Panc1 (cell line): ENCODE measurements at regions not wholly inside any gene's neighbourhood (a gene's known extent, or its start where the extent isn't known, plus 50 kb on each side); places are given as distances from the start of the nearest gene placed in this dataset.

Experiments used
- ATAC-seq: fragments of 200-7000 bp; cut with Tn5 transposase; 2 replicates; pipeline ENCODE4 v1.9.1; 2020; ENCODE audit warnings: mild to moderate bottlenecking, moderate library complexity
- BruUV-seq: library from RNA; stranded (reverse); fragments of 400-500 nt; replicated peaks from 2 replicates; lab custom pipeline; 2021; lab: Mats Ljungman, UMichigan
- CTCF ChIA-PET: fragments of 300-600 bp; sonication (Branson Sonifier 250); formaldehyde crosslinking; loops from one replicate; lab custom pipeline; 2022; ENCODE audit warnings: antibody characterized with exemption; lab: Charles Lee
- POLR2A ChIA-PET: fragments of 300-600 bp; sonication (Branson Sonifier 250); formaldehyde crosslinking; loops from one replicate; lab custom pipeline; 2022; ENCODE audit warnings: antibody characterized with exemption; lab: Charles Lee
- DNase-seq: peaks from one replicate; pipeline ENCODE4 v3.0.0-alpha.2; 2010; ENCODE audit warnings: low read depth, low spot score
- H3K27ac ChIP-seq: 2 replicates; pipeline ENCODE4 v1.5.1; 2011; ENCODE audit warnings: mild to moderate bottlenecking, low read length, inconsistent platforms
- H3K27me3 ChIP-seq: fragments of 200-500 bp; sonication (Bioruptor generic); 2 replicates; pipeline ENCODE4 v1.6.0; 2014; ENCODE audit warnings: low read length, inconsistent platforms; ENCODE audit not compliant: control insufficient read depth, insufficient read depth
- H3K36me3 ChIP-seq: fragments of 200-500 bp; sonication (Bioruptor generic); 2 replicates; pipeline ENCODE4 v1.5.1; 2014; ENCODE audit warnings: inconsistent platforms, mild to moderate bottlenecking, low read length, moderate library complexity; ENCODE audit not compliant: control insufficient read depth, insufficient read depth
- H3K4me1 ChIP-seq: 2 replicates; pipeline ENCODE4 v1.5.1; 2011; ENCODE audit warnings: inconsistent platforms, mild to moderate bottlenecking, low read length, moderate library complexity; ENCODE audit not compliant: control insufficient read depth, insufficient read depth
- H3K4me3 ChIP-seq, 2 experiments: 2 replicates each; pipeline ENCODE4 v1.5.1; 2011 to 2012; ENCODE audit warnings: low read depth in 2 of 2, low read length in 2 of 2, mild to moderate bottlenecking in 2 of 2, inconsistent platforms in 1 of 2, moderate library complexity in 1 of 2
- H3K9me3 ChIP-seq: fragments of 200-500 bp; sonication (Bioruptor generic); 2 replicates; pipeline ENCODE4 v1.5.1; 2014; ENCODE audit warnings: low read depth, mild to moderate bottlenecking, inconsistent platforms, low read length, moderate library complexity; ENCODE audit not compliant: control insufficient read depth, insufficient read depth
- POLR2AphosphoS5 ChIP-seq: IDR thresholded peaks from 2 replicates; pipeline ENCODE4 v1.6.1; 2012; ENCODE audit warnings: mild to moderate bottlenecking, low read depth, low read length, moderate library complexity
- SIN3A ChIP-seq: IDR thresholded peaks from 2 replicates; pipeline ENCODE4 v1.6.1; 2012; ENCODE audit warnings: low read depth, mild to moderate bottlenecking, low read length, moderate library complexity, borderline replicate concordance; ENCODE audit not compliant: insufficient read depth
- TCF7L2 ChIP-seq: IDR thresholded peaks from 2 replicates; pipeline ENCODE4 v1.6.1; 2011; ENCODE audit warnings: mild to moderate bottlenecking, low read depth, low read length, inconsistent platforms
- in situ Hi-C: cut with HindIII; loops from 2 replicates; pipeline ENCODE4 v1.10.0; 2016; ENCODE audit warnings: low sequenced_read_pairs, low pct_unique_long_range_greater_than_20kb
- intact Hi-C: fragments of 100-400 bp; cut with micrococcal nuclease; formaldehyde crosslinking; loops from one replicate; pipeline ENCODE4 v1.10.0; 2022; ENCODE audit not compliant: unreplicated experiment
- TF ChIP-seq, protein P1 (sequence below), 2 experiments: IDR thresholded peaks; 2 replicates each; pipeline ENCODE4 v1.6.1; 2011 to 2012; ENCODE audit warnings: low read depth in 2 of 2, control low read depth in 1 of 2, low read length in 1 of 2, mild to moderate bottlenecking in 1 of 2, moderate library complexity in 1 of 2; ENCODE audit not compliant: insufficient read depth in 1 of 2
- TF ChIP-seq, protein P2 (sequence below): fragments of 450-650 bp; IDR thresholded peaks from 2 replicates; pipeline ENCODE4 v1.5.1; 2017; ENCODE audit warnings: mild to moderate bottlenecking

DNA sequence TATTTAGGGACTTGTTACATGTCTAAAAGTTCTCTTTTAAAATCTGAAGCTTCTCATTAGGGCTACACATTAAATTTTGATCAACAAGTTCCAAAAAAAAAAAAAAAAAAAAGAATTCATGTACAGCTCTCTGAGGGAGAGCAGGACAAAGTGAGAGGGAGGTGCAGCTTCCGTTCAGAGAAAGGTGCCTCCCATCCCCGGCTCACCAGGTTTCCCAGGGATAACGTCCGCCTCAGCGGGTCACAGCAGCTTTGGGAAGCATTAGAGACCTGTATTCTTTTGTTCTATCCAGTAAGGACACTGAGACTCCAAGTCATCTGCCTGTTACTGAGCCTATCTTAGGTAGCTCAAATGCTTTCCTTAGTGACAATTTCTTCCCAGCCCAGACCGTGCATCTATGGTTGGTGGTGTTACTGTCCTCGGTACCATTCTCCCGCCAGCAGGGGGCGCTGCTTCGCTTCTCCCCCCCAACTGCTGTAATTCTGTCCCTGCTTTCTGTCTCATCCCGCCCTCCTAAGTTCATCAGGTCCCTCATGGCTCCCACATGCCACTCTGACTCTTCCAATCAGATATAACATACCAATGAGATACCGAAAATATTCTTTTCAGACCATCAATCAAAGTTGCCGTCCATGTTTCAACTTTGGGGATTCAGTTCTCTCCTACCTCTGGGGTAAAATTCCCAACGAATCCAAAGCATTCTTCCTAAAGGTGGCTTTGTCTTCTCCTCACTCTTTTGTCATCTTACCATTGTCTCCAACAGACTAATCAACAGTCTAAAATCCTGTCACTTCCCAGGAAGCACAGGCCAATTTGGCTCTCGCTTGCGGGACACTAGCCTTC is 466.5 kb downstream of the METTL4 start:
- H3K27ac ChIP-seq, result no peak overlapping the region
- TF ChIP-seq SIN3A, result no peak
- TF ChIP-seq, protein P1, sequence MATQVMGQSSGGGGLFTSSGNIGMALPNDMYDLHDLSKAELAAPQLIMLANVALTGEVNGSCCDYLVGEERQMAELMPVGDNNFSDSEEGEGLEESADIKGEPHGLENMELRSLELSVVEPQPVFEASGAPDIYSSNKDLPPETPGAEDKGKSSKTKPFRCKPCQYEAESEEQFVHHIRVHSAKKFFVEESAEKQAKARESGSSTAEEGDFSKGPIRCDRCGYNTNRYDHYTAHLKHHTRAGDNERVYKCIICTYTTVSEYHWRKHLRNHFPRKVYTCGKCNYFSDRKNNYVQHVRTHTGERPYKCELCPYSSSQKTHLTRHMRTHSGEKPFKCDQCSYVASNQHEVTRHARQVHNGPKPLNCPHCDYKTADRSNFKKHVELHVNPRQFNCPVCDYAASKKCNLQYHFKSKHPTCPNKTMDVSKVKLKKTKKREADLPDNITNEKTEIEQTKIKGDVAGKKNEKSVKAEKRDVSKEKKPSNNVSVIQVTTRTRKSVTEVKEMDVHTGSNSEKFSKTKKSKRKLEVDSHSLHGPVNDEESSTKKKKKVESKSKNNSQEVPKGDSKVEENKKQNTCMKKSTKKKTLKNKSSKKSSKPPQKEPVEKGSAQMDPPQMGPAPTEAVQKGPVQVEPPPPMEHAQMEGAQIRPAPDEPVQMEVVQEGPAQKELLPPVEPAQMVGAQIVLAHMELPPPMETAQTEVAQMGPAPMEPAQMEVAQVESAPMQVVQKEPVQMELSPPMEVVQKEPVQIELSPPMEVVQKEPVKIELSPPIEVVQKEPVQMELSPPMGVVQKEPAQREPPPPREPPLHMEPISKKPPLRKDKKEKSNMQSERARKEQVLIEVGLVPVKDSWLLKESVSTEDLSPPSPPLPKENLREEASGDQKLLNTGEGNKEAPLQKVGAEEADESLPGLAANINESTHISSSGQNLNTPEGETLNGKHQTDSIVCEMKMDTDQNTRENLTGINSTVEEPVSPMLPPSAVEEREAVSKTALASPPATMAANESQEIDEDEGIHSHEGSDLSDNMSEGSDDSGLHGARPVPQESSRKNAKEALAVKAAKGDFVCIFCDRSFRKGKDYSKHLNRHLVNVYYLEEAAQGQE (IDR thresholded peaks at IDR 0.05; ENCODE audit: insufficient read depth in 1 of 2, low read depth in 2 of 2, low read length in 1 of 2), result no peak
- TF ChIP-seq, protein P2, sequence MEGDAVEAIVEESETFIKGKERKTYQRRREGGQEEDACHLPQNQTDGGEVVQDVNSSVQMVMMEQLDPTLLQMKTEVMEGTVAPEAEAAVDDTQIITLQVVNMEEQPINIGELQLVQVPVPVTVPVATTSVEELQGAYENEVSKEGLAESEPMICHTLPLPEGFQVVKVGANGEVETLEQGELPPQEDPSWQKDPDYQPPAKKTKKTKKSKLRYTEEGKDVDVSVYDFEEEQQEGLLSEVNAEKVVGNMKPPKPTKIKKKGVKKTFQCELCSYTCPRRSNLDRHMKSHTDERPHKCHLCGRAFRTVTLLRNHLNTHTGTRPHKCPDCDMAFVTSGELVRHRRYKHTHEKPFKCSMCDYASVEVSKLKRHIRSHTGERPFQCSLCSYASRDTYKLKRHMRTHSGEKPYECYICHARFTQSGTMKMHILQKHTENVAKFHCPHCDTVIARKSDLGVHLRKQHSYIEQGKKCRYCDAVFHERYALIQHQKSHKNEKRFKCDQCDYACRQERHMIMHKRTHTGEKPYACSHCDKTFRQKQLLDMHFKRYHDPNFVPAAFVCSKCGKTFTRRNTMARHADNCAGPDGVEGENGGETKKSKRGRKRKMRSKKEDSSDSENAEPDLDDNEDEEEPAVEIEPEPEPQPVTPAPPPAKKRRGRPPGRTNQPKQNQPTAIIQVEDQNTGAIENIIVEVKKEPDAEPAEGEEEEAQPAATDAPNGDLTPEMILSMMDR, result peak; percentile 70
- POLR2A ChIA-PET, result no interaction called here
- in situ Hi-C loops (no loop called here), intact Hi-C loops (loop anchor here (5.0 kb wide), 1 partner anchor 117 kb away; no protein-coding TSS in a partner anchor)
- no TSS peak for BruUV-seq
- H3K36me3 ChIP-seq, result no peaks in the 10 kb centered on the region
- ATAC-seq (peak; percentile 70; the same call in 1 of the 2 replicates), DNase-seq (peak; percentile 27)
- no peak overlapping the region for H3K4me3 ChIP-seq
- H3K9me3 ChIP-seq, result no peaks in the 10 kb centered on the region
- CTCF ChIA-PET, result interaction anchor here (0.9 to 1.2 kb wide), 2 partner anchors 16 to 437 kb away, joined by 3 to 4 read pairs; no protein-coding TSS in a partner anchor
- H3K4me1 ChIP-seq, result no peaks in the 10 kb centered on the region
- no peaks in the 10 kb centered on the region for H3K27me3 ChIP-seq

DNA sequence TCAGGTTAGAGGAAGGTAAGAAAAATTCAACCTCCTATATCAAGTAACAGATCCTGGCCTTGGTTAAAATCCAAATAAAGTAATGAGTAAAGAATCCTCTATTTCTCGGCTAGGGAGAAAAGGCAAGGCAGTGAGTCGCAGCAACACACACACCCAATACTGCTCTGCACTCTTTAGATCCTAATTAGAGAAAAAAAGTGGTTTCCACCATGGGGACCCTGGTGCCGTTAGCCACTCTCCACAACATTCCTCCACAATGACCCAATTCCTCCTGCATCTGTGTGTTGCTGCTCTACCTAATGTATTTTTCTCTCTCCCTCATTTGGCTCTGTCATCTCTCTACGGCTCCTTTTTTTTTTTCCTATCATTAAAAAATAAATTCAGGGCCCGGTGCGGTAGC is 462.7 kb downstream of the METTL4 start:
- no peak for ATAC-seq
- ChIA-PET CTCF (no interaction called here), POLR2A (no interaction called here)
- intact Hi-C loops, result loop anchor here (5.0 kb wide), 1 partner anchor 114 kb away; no protein-coding TSS in a partner anchor
- in situ Hi-C loops, result no loop called here
- Histone ChIP-seq H3K4me3 (no peak overlapping the region), H3K9me3 (no peaks in the 10 kb centered on the region), H3K27me3 (no peaks in the 10 kb centered on the region), H3K27ac (no peak overlapping the region), H3K4me1 (no peaks in the 10 kb centered on the region), H3K36me3 (no peaks in the 10 kb centered on the region)
- TF ChIP-seq TCF7L2, result no peak
- no peak for TF ChIP-seq POLR2AphosphoS5
- TF ChIP-seq SIN3A, result no peak
- TF ChIP-seq, protein P1 (IDR thresholded peaks at IDR 0.05; ENCODE audit: insufficient read depth in 1 of 2, low read depth in 2 of 2, low read length in 1 of 2), result no peak
- TF ChIP-seq, protein P2, result no peak
- DNase-seq, result no peak
- BruUV-seq, result no TSS peak
